ENCODE measurements at regions not wholly inside any gene's neighbourhood (a gene's known extent, or its start where the extent isn't known, plus 50 kb on each side); places are given as distances from the start of the nearest gene placed in this dataset.

DNA sequence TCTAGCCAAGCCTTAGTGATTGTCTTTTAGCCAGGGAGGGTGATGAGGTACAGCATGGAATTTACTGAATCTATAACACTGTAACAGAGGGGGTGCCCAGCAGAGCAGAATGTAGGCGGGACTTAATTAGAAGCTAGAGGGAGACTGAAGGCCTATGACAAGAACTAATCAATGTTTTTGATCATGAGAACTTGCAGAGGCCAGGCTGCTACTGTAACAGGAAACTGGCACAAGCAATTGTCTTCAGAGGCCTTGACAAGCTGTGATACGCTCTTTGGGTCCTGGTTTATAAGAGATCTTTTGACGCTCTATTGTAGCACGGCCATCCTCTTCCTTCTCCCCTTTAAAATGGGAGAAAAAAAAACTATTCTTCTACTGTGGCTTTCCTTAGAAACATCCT lies 1297.3 kb downstream of the JRKL start:
- TF ChIP-seq, protein P1, sequence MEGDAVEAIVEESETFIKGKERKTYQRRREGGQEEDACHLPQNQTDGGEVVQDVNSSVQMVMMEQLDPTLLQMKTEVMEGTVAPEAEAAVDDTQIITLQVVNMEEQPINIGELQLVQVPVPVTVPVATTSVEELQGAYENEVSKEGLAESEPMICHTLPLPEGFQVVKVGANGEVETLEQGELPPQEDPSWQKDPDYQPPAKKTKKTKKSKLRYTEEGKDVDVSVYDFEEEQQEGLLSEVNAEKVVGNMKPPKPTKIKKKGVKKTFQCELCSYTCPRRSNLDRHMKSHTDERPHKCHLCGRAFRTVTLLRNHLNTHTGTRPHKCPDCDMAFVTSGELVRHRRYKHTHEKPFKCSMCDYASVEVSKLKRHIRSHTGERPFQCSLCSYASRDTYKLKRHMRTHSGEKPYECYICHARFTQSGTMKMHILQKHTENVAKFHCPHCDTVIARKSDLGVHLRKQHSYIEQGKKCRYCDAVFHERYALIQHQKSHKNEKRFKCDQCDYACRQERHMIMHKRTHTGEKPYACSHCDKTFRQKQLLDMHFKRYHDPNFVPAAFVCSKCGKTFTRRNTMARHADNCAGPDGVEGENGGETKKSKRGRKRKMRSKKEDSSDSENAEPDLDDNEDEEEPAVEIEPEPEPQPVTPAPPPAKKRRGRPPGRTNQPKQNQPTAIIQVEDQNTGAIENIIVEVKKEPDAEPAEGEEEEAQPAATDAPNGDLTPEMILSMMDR (IDR thresholded peaks at IDR 0.05), result no peak
- TF ChIP-seq EZH2phosphoT487 (IDR thresholded peaks at IDR 0.05; ENCODE audit: borderline replicate concordance, low read depth) (no peak), POLR2AphosphoS5 (IDR thresholded peaks at IDR 0.05; ENCODE audit: low read depth, low read length) (no peak), MXI1 (IDR thresholded peaks at IDR 0.05; ENCODE audit: low read depth, low read length) (no peak), NFIC (IDR thresholded peaks at IDR 0.05; ENCODE audit: borderline replicate concordance) (no peak), GABPA (IDR thresholded peaks at IDR 0.05; ENCODE audit: low read depth) (no peak), RXRA (IDR thresholded peaks at IDR 0.05; ENCODE audit: borderline replicate concordance, low read depth) (no peak), YY1 (IDR thresholded peaks at IDR 0.05; ENCODE audit: low read depth) (no peak), NRF1 (IDR thresholded peaks at IDR 0.05; ENCODE audit: low read depth, low read length) (no peak), EP300 (IDR thresholded peaks at IDR 0.05; ENCODE audit: borderline replicate concordance in 1 of 2, low read depth in 1 of 2, low read length in 1 of 2) (no peak), ELF1 (IDR thresholded peaks at IDR 0.05) (no peak), RAD21 (IDR thresholded peaks at IDR 0.05; ENCODE audit: low read length) (no peak)
- TF ChIP-seq, protein P2, sequence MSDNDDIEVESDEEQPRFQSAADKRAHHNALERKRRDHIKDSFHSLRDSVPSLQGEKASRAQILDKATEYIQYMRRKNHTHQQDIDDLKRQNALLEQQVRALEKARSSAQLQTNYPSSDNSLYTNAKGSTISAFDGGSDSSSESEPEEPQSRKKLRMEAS (IDR thresholded peaks at IDR 0.05; ENCODE audit: low read depth), result no peak
- TF ChIP-seq, protein P3, sequence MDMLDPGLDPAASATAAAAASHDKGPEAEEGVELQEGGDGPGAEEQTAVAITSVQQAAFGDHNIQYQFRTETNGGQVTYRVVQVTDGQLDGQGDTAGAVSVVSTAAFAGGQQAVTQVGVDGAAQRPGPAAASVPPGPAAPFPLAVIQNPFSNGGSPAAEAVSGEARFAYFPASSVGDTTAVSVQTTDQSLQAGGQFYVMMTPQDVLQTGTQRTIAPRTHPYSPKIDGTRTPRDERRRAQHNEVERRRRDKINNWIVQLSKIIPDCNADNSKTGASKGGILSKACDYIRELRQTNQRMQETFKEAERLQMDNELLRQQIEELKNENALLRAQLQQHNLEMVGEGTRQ (IDR thresholded peaks at IDR 0.05; ENCODE audit: borderline replicate concordance, low read depth, low read length), result no peak

Measured in SK-N-SH (cell line).